Posterior cingulate gyrus (tissue), 11 donors: ENCODE measurements at regions not wholly inside any gene's neighbourhood (a gene's known extent, or its start where the extent isn't known, plus 50 kb on each side); places are given as distances from the start of the nearest gene placed in this dataset.

Source experiments
- DNase-seq, 10 donors: peaks; one replicate each; pipeline versions ENCODE4 v3.0.0 to v3.0.0-alpha.2; 2020 to 2021; ENCODE audit warnings: mixed read lengths in 3 of 10
- intact Hi-C: fragments of 100-400 bp; cut with DNase I; formaldehyde crosslinking; loops from one replicate; pipeline ENCODE4 v1.15.1; 2023

- intact Hi-C loops = no loop called here
- DNase-seq = no peak
Measured at GRCh38 chr6:92196325-92196724, 1223.0 kb downstream of the EPHA7 start.

- intact Hi-C loops = no loop called here
Measured at GRCh38 chr6:92195796-92196195, 1223.6 kb downstream of the EPHA7 start.

GRCh38 chr6:92188016-92188415 is 1231.3 kb downstream of the EPHA7 start:
- no peak for DNase-seq
- intact Hi-C loops = no loop called here

More at GRCh38 chr6:92195796-92196195, 1223.6 kb downstream of the EPHA7 start:
- no peak for DNase-seq

- DNase-seq = no peak
- intact Hi-C loops = no loop called here
Measured at GRCh38 chr6:92184933-92185332, 1234.4 kb downstream of the EPHA7 start.

GRCh38 chr6:92181347-92181746 is 1238.0 kb downstream of the EPHA7 start:
- intact Hi-C loops = no loop called here
- no peak for DNase-seq

- no peak for DNase-seq
- intact Hi-C loops = no loop called here
Measured at GRCh38 chr6:92180090-92180489, 1239.3 kb downstream of the EPHA7 start.

- intact Hi-C loops = no loop called here
- DNase-seq = no peak
Measured at GRCh38 chr6:92176666-92177065, 1242.7 kb downstream of the EPHA7 start.

- no peak for DNase-seq
- intact Hi-C loops = no loop called here
Measured at GRCh38 chr6:92174398-92175073, 1244.8 kb downstream of the EPHA7 start.

- DNase-seq = no peak
- intact Hi-C loops = no loop called here
Measured at GRCh38 chr6:92169506-92169905, 1249.9 kb downstream of the EPHA7 start.

GRCh38 chr6:92166666-92167065 is 1252.7 kb downstream of the EPHA7 start:
- DNase-seq = no peak
- intact Hi-C loops = no loop called here

- DNase-seq = no peak
- intact Hi-C loops = no loop called here
Measured at GRCh38 chr6:92161953-92162352, 1257.4 kb downstream of the EPHA7 start.

GRCh38 chr6:92160226-92160625 is 1259.1 kb downstream of the EPHA7 start:
- no peak for DNase-seq
- intact Hi-C loops = no loop called here

GRCh38 chr6:92159046-92159445 is 1260.3 kb downstream of the EPHA7 start:
- intact Hi-C loops = no loop called here
- no peak for DNase-seq

GRCh38 chr6:92150553-92150952 is 1268.8 kb downstream of the EPHA7 start:
- intact Hi-C loops = no loop called here
- no peak for DNase-seq

GRCh38 chr6:92147246-92147645 is 1272.1 kb downstream of the EPHA7 start:
- no peak for DNase-seq
- intact Hi-C loops = no loop called here

- intact Hi-C loops = no loop called here
- DNase-seq = no peak
Measured at GRCh38 chr6:92139601-92140000, 1279.8 kb downstream of the EPHA7 start.

GRCh38 chr6:92132957-92133356 is 1286.4 kb downstream of the EPHA7 start:
- intact Hi-C loops = no loop called here
- DNase-seq = no peak

- intact Hi-C loops = no loop called here
- DNase-seq = no peak
Measured at GRCh38 chr6:92132457-92132856, 1286.9 kb downstream of the EPHA7 start.

- intact Hi-C loops = no loop called here
Measured at GRCh38 chr6:92130944-92131343, 1288.4 kb downstream of the EPHA7 start.

GRCh38 chr6:92126983-92127382 is 1292.4 kb downstream of the EPHA7 start:
- DNase-seq = peak in 2 of 10 donors; percentile 43 to 51
- intact Hi-C loops = no loop called here

More at GRCh38 chr6:92130944-92131343, 1288.4 kb downstream of the EPHA7 start:
- no peak for DNase-seq

GRCh38 chr6:92126088-92126487 is 1293.3 kb downstream of the EPHA7 start:
- intact Hi-C loops = no loop called here
- no peak for DNase-seq

GRCh38 chr6:92125681-92126080 is 1293.7 kb downstream of the EPHA7 start:
- no peak for DNase-seq
- intact Hi-C loops = no loop called here

- intact Hi-C loops = no loop called here
- DNase-seq = no peak
Measured at GRCh38 chr6:92124200-92124651, 1295.1 kb downstream of the EPHA7 start.
